ENCODE measurements at regions not wholly inside any gene's neighbourhood (a gene's known extent, or its start where the extent isn't known, plus 50 kb on each side); places are given as distances from the start of the nearest gene placed in this dataset.

- no peak overlapping the region for H3K4me3 ChIP-seq (ENCODE audit: control insufficient read depth in 1 of 2, extremely low read depth in 1 of 2, low read length in 1 of 2)
- no peak overlapping the region for H3K4me3 Mint-ChIP-seq
- ATAC-seq (replicated peaks in 1 of 4) (no peak), DNase-seq (no peak)
- H3K27ac Mint-ChIP-seq: no peak overlapping the region
- H3K9me3 Mint-ChIP-seq: no peaks in the 10 kb centered on the region
- CTCF ChIA-PET: no interaction called here
- peaks cover 4 to 15% of the 10 kb centered on the region in 2 donors for H3K27me3 Mint-ChIP-seq
- no peaks in the 10 kb centered on the region for H3K4me1 Mint-ChIP-seq
- no peaks in the 10 kb centered on the region for H3K4me1 ChIP-seq (ENCODE audit: control insufficient read depth in 1 of 2, extremely low read depth in 1 of 2, insufficient read depth in 2 of 2, low read length in 2 of 2)
- POLR2A ChIA-PET: no interaction called here
- H3K36me3 Mint-ChIP-seq: no peaks in the 10 kb centered on the region
- H3K36me3 ChIP-seq (ENCODE audit: control insufficient read depth in 2 of 2, extremely low read depth in 1 of 2, insufficient read depth in 1 of 2, low read length in 1 of 2): no peaks in the 10 kb centered on the region
- H3K27ac ChIP-seq (ENCODE audit: low read length): no peak overlapping the region
- no peaks in the 10 kb centered on the region for H3K27me3 ChIP-seq (replicated peaks in 1 of 2; ENCODE audit: control insufficient read depth in 2 of 2, extremely low read depth in 1 of 2, insufficient read depth in 2 of 2, low read length in 1 of 2)
- H3K9me3 ChIP-seq: no peaks in the 10 kb centered on the region
Measured at GRCh38 chr5:39517800-39518199, 93.0 kb upstream of the DAB2 start.

DNA sequence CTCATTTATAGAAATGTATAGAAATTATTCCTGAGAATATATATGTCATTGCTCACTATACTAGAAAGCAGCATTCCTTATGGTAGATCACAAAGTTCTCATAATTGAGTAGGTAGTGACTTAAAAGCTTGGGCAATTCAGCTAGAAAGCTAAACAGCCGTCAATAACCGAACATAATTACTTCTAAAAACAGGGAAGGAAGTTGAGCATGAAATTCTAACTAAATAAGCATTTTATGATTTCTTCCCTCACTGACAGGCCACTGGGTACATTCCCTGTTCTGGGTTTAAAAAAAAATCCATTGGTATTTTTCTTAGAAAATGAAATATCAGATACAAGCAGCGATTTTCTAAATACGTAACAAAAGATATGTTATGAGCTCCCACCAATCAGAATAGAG is 91.1 kb upstream of the DAB2 start:
- POLR2A ChIA-PET: interaction anchor here in 1 of 2 donors (0.7 kb wide), 1 partner anchor 1269 kb away, joined by 3 read pairs; no protein-coding TSS in a partner anchor
- Histone ChIP-seq H3K27ac (ENCODE audit: low read length) (no peak overlapping the region), H3K27me3 (replicated peaks in 1 of 2; ENCODE audit: control insufficient read depth in 2 of 2, extremely low read depth in 1 of 2, insufficient read depth in 2 of 2, low read length in 1 of 2) (no peaks in the 10 kb centered on the region), H3K4me1 (ENCODE audit: control insufficient read depth in 1 of 2, extremely low read depth in 1 of 2, insufficient read depth in 2 of 2, low read length in 2 of 2) (no peaks in the 10 kb centered on the region), H3K36me3 (ENCODE audit: control insufficient read depth in 2 of 2, extremely low read depth in 1 of 2, insufficient read depth in 1 of 2, low read length in 1 of 2) (no peaks in the 10 kb centered on the region), H3K4me3 (ENCODE audit: control insufficient read depth in 1 of 2, extremely low read depth in 1 of 2, low read length in 1 of 2) (no peak overlapping the region), H3K9me3 (no peaks in the 10 kb centered on the region)
- H3K27ac Mint-ChIP-seq: no peak overlapping the region
- H3K4me3 Mint-ChIP-seq: no peak overlapping the region
- no peaks in the 10 kb centered on the region for H3K9me3 Mint-ChIP-seq
- ATAC-seq (replicated peaks in 1 of 4): no peak
- DNase-seq: no peak
- H3K36me3 Mint-ChIP-seq: no peaks in the 10 kb centered on the region
- WGBS (ENCODE audit: insufficient coverage): 93% methylated on average over 2 of the region's 4 CpGs
- no peaks in the 10 kb centered on the region for H3K4me1 Mint-ChIP-seq
- CTCF ChIA-PET: no interaction called here
- peaks cover 2 to 9% of the 10 kb centered on the region in 2 donors for H3K27me3 Mint-ChIP-seq

DNA sequence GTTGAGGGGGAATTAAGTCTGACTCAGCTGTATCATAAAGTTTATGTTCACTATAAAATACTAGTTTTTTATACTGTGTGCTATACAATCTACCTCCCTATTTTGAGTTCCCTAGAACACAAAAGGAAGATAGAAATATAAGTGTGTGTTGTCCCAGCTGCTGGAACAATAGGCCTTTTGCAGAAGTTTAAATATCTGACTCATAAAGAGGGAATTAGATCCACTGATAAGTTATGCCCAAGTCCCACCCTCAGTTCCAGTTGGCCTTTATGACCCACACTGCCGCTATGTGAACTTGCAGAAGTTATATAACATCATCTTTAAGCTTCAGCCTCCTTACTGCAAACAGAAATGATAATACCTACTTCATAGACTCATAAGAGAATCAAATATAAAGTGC is 88.5 kb upstream of the DAB2 start:
- H3K4me1 ChIP-seq (ENCODE audit: control insufficient read depth in 1 of 2, extremely low read depth in 1 of 2, insufficient read depth in 2 of 2, low read length in 2 of 2): no peaks in the 10 kb centered on the region
- no peaks in the 10 kb centered on the region for H3K36me3 Mint-ChIP-seq
- no peaks in the 10 kb centered on the region for H3K27me3 ChIP-seq (replicated peaks in 1 of 2; ENCODE audit: control insufficient read depth in 2 of 2, extremely low read depth in 1 of 2, insufficient read depth in 2 of 2, low read length in 1 of 2)
- ChIA-PET CTCF (interaction anchor here in 1 of 2 donors (1.1 kb wide), 1 partner anchor 68 kb away, joined by 3 read pairs; no protein-coding TSS in a partner anchor), POLR2A (no interaction called here)
- WGBS (ENCODE audit: insufficient coverage): no CpG with 5 or more reads among the region's 1 CpG
- H3K27ac ChIP-seq (ENCODE audit: low read length): no peak overlapping the region
- no peak overlapping the region for H3K4me3 Mint-ChIP-seq
- no peak for ATAC-seq (replicated peaks in 1 of 4)
- H3K4me3 ChIP-seq (ENCODE audit: control insufficient read depth in 1 of 2, extremely low read depth in 1 of 2, low read length in 1 of 2): no peak overlapping the region
- H3K4me1 Mint-ChIP-seq: no peaks in the 10 kb centered on the region
- no peaks in the 10 kb centered on the region for H3K9me3 ChIP-seq
- H3K27ac Mint-ChIP-seq: no peak overlapping the region
- DNase-seq: no peak
- no peaks in the 10 kb centered on the region for H3K36me3 ChIP-seq (ENCODE audit: control insufficient read depth in 2 of 2, extremely low read depth in 1 of 2, insufficient read depth in 1 of 2, low read length in 1 of 2)
- peaks cover 2 to 18% of the 10 kb centered on the region in 2 donors for H3K27me3 Mint-ChIP-seq
- H3K9me3 Mint-ChIP-seq: no peaks in the 10 kb centered on the region

DNA sequence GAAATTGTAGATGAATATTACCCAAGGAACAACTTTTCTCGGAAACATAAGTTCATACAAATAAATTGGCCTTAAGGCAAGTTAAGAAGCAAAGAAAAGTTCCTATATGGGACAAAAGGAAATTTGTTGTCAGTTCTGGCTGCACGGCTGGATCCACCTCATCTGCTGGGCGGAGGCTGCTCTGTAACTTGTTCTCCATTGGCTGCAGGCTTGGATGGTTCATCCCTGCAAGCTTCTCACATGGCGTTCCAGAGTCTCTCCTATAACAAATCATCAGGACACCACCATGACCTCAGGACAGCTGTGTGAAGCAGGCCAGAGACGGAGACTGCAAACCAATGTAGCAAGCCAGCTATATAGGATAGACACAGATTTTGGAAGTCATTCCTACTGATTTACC is 81.4 kb upstream of the DAB2 start:
- WGBS (ENCODE audit: insufficient coverage): 94% methylated on average over 2 of the region's 5 CpGs
- DNase-seq (no peak), ATAC-seq (replicated peaks in 1 of 4) (no peak)
- CTCF ChIA-PET: no interaction called here
- H3K4me3 ChIP-seq (ENCODE audit: control insufficient read depth in 1 of 2, extremely low read depth in 1 of 2, low read length in 1 of 2): no peak overlapping the region
- H3K4me1 ChIP-seq (ENCODE audit: control insufficient read depth in 1 of 2, extremely low read depth in 1 of 2, insufficient read depth in 2 of 2, low read length in 2 of 2): no peaks in the 10 kb centered on the region
- Mint-ChIP-seq H3K4me1 (no peaks in the 10 kb centered on the region), H3K27ac (no peak overlapping the region), H3K4me3 (no peak overlapping the region), H3K9me3 (no peaks in the 10 kb centered on the region), H3K27me3 (peaks cover 8 to 39% of the 10 kb centered on the region in 2 donors), H3K36me3 (no peaks in the 10 kb centered on the region)
- peaks cover 0 to 3% of the 10 kb centered on the region in 2 experiments for H3K27me3 ChIP-seq (replicated peaks in 1 of 2; ENCODE audit: control insufficient read depth in 2 of 2, extremely low read depth in 1 of 2, insufficient read depth in 2 of 2, low read length in 1 of 2)
- H3K9me3 ChIP-seq: no peaks in the 10 kb centered on the region
- H3K36me3 ChIP-seq (ENCODE audit: control insufficient read depth in 2 of 2, extremely low read depth in 1 of 2, insufficient read depth in 1 of 2, low read length in 1 of 2): no peaks in the 10 kb centered on the region
- H3K27ac ChIP-seq (ENCODE audit: low read length): no peak overlapping the region
- POLR2A ChIA-PET: no interaction called here

DNA sequence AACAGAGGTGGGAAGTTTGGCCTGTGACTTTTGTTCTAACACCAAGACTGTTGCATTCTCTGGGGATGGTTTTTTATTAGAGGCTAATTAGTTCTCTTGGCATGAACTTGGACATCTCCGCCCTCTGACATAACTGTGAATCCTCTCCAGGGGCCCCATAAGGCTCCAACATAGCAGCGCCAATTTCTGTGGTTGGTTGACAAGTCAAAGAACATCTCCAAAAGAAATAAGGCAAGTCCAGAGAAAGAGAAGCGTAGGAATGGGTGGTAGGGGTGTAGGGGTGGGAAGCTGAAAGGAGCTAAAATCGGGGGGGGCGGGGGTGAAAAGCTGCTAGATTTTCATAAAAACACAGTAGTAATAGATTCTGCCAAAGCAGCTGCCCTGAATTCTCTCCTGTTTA is 81.0 kb upstream of the DAB2 start:
- no peak for DNase-seq
- Mint-ChIP-seq H3K27me3 (peaks cover 8 to 38% of the 10 kb centered on the region in 2 donors), H3K36me3 (no peaks in the 10 kb centered on the region), H3K4me3 (no peak overlapping the region), H3K27ac (no peak overlapping the region), H3K4me1 (no peaks in the 10 kb centered on the region), H3K9me3 (no peaks in the 10 kb centered on the region)
- no peak overlapping the region for H3K27ac ChIP-seq (ENCODE audit: low read length)
- no peak for ATAC-seq (replicated peaks in 1 of 4)
- no peak overlapping the region for H3K4me3 ChIP-seq (ENCODE audit: control insufficient read depth in 1 of 2, extremely low read depth in 1 of 2, low read length in 1 of 2)
- ChIA-PET POLR2A (no interaction called here), CTCF (no interaction called here)
- H3K4me1 ChIP-seq (ENCODE audit: control insufficient read depth in 1 of 2, extremely low read depth in 1 of 2, insufficient read depth in 2 of 2, low read length in 2 of 2): no peaks in the 10 kb centered on the region
- H3K36me3 ChIP-seq (ENCODE audit: control insufficient read depth in 2 of 2, extremely low read depth in 1 of 2, insufficient read depth in 1 of 2, low read length in 1 of 2): no peaks in the 10 kb centered on the region
- no peaks in the 10 kb centered on the region for H3K9me3 ChIP-seq
- WGBS (ENCODE audit: insufficient coverage): no CpG with 5 or more reads among the region's 5 CpGs
- H3K27me3 ChIP-seq (replicated peaks in 1 of 2; ENCODE audit: control insufficient read depth in 2 of 2, extremely low read depth in 1 of 2, insufficient read depth in 2 of 2, low read length in 1 of 2): peaks cover 0 to 3% of the 10 kb centered on the region in 2 experiments

DNA sequence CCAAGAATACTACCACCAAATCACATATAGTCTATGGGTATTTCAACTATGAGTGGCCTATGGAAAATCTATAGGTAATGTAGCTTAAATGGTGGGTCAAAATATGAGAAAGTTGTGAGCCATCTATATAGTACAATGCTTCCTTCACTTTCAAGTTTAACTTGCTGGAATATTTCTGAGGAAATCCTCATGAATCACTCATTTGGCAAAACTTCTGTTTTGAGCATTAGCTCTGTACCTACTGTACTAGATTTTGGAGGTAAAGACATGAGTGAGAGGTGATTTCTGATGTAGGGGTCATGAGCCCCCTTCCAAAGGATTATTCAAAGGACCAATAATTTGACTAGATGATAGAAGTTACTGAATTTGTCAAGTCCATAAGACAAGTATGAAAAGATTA is 80.6 kb upstream of the DAB2 start:
- Mint-ChIP-seq H3K4me1 (no peaks in the 10 kb centered on the region), H3K36me3 (no peaks in the 10 kb centered on the region), H3K9me3 (no peaks in the 10 kb centered on the region), H3K27me3 (peaks cover 8 to 37% of the 10 kb centered on the region in 2 donors), H3K27ac (no peak overlapping the region), H3K4me3 (no peak overlapping the region)
- H3K36me3 ChIP-seq (ENCODE audit: control insufficient read depth in 2 of 2, extremely low read depth in 1 of 2, insufficient read depth in 1 of 2, low read length in 1 of 2): no peaks in the 10 kb centered on the region
- ChIA-PET CTCF (interaction anchor here in 1 of 2 donors (1.3 kb wide), 1 partner anchor 129 kb away, joined by 3 read pairs; no protein-coding TSS in a partner anchor), POLR2A (no interaction called here)
- DNase-seq (no peak), ATAC-seq (replicated peaks in 1 of 4) (no peak)
- H3K27me3 ChIP-seq (replicated peaks in 1 of 2; ENCODE audit: control insufficient read depth in 2 of 2, extremely low read depth in 1 of 2, insufficient read depth in 2 of 2, low read length in 1 of 2): peaks cover 0 to 3% of the 10 kb centered on the region in 2 experiments
- no peaks in the 10 kb centered on the region for H3K9me3 ChIP-seq
- H3K4me3 ChIP-seq (ENCODE audit: control insufficient read depth in 1 of 2, extremely low read depth in 1 of 2, low read length in 1 of 2): no peak overlapping the region
- no peak overlapping the region for H3K27ac ChIP-seq (ENCODE audit: low read length)
- H3K4me1 ChIP-seq (ENCODE audit: control insufficient read depth in 1 of 2, extremely low read depth in 1 of 2, insufficient read depth in 2 of 2, low read length in 2 of 2): no peaks in the 10 kb centered on the region

DNA sequence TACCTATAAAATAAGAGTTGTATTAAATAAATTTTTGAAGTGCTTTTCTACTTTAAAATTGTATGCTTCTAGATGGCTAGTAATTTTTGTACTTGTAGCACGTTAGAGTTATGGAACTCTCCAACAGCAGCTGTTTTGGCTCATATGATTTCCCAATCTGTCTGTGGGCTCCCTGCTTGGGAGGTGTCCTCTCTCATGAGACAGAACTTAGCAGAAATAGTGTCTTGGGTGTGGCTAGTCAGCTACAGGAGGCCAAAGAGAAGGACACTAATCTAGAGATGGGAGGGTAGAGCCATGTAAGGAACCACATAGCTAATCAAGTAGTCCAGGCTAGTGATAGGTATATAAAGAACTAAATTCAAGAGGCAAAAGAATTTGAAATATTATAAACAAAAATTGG is 78.4 kb upstream of the DAB2 start:
- peaks cover 10 to 42% of the 10 kb centered on the region in 2 donors for H3K27me3 Mint-ChIP-seq
- POLR2A ChIA-PET: interaction anchor here in 1 of 2 donors (0.6 kb wide), 1 partner anchor 584 kb away, joined by 3 read pairs; no protein-coding TSS in a partner anchor
- no CpG with 5 or more reads among the region's 1 CpG for WGBS (ENCODE audit: insufficient coverage)
- no peak overlapping the region for H3K27ac Mint-ChIP-seq
- ATAC-seq (replicated peaks in 1 of 4): no peak
- no peak overlapping the region for H3K4me3 Mint-ChIP-seq
- no peaks in the 10 kb centered on the region for H3K36me3 ChIP-seq (ENCODE audit: control insufficient read depth in 2 of 2, extremely low read depth in 1 of 2, insufficient read depth in 1 of 2, low read length in 1 of 2)
- H3K27ac ChIP-seq (ENCODE audit: low read length): no peak overlapping the region
- no peaks in the 10 kb centered on the region for H3K9me3 Mint-ChIP-seq
- H3K36me3 Mint-ChIP-seq: no peaks in the 10 kb centered on the region
- no peak for DNase-seq
- no peaks in the 10 kb centered on the region for H3K4me1 Mint-ChIP-seq
- H3K4me1 ChIP-seq (ENCODE audit: control insufficient read depth in 1 of 2, extremely low read depth in 1 of 2, insufficient read depth in 2 of 2, low read length in 2 of 2): no peaks in the 10 kb centered on the region
- H3K9me3 ChIP-seq: no peaks in the 10 kb centered on the region
- CTCF ChIA-PET: no interaction called here
- H3K27me3 ChIP-seq (replicated peaks in 1 of 2; ENCODE audit: control insufficient read depth in 2 of 2, extremely low read depth in 1 of 2, insufficient read depth in 2 of 2, low read length in 1 of 2): peaks cover 0 to 6% of the 10 kb centered on the region in 2 experiments
- H3K4me3 ChIP-seq (ENCODE audit: control insufficient read depth in 1 of 2, extremely low read depth in 1 of 2, low read length in 1 of 2): no peak overlapping the region

Data from T-cell (primary cell).